Neutrophil (primary cell): ENCODE measurements at regions not wholly inside any gene's neighbourhood (a gene's known extent, or its start where the extent isn't known, plus 50 kb on each side); places are given as distances from the start of the nearest gene placed in this dataset.
"Not testable (repeated sequence)": the region's sequence is repeated elsewhere in the genome, so short reads cannot be mapped to it uniquely, and the experiment has no call there.

ENCODE experiments used
- H3K27ac ChIP-seq: fragments of 200-600 bp; sonication (generic); 2 replicates; pipeline ENCODE4 v1.5.1; 2016; ENCODE audit warnings: mild to moderate bottlenecking, moderate library complexity
- H3K27me3 ChIP-seq: fragments of 200-600 bp; sonication (generic); 2 replicates; pipeline ENCODE4 v1.6.0; 2016; ENCODE audit warnings: mild to moderate bottlenecking
- H3K36me3 ChIP-seq: fragments of 200-600 bp; sonication (generic); 2 replicates; pipeline ENCODE4 v1.5.1; 2017
- H3K4me1 ChIP-seq, 2 experiments: fragments of 200-600 bp in 1 of 2; sonication (generic) in 1 of 2; 1 replicate in 1 of 2; 2 replicates in 1 of 2; pipeline versions ENCODE4 v1.5.1 to v1.6.1; 2013 to 2016; ENCODE audit warnings: low read depth in 1 of 2, low read length in 1 of 2, mild to moderate bottlenecking in 1 of 2, moderate library complexity in 1 of 2; ENCODE audit not compliant: control insufficient read depth in 1 of 2, insufficient read depth in 1 of 2
- H3K4me3 ChIP-seq, 2 experiments: fragments of 200-600 bp in 1 of 2; sonication (generic) in 1 of 2; 1 replicate in 1 of 2; 2 replicates in 1 of 2; pipeline ENCODE4 v1.5.1; 2013 to 2016; ENCODE audit warnings: low read depth in 1 of 2, low read length in 1 of 2, mild to moderate bottlenecking in 1 of 2, moderate library complexity in 1 of 2
- H3K9me3 ChIP-seq: fragments of 200-600 bp; sonication (generic); 2 replicates; pipeline ENCODE4 v1.5.1; 2016
- CTCF ChIP-seq: fragments of 200-600 bp; sonication (generic); IDR thresholded peaks from 2 replicates; pipeline ENCODE4 v1.5.1; 2016; ENCODE audit warnings: antibody characterized with exemption

DNA sequence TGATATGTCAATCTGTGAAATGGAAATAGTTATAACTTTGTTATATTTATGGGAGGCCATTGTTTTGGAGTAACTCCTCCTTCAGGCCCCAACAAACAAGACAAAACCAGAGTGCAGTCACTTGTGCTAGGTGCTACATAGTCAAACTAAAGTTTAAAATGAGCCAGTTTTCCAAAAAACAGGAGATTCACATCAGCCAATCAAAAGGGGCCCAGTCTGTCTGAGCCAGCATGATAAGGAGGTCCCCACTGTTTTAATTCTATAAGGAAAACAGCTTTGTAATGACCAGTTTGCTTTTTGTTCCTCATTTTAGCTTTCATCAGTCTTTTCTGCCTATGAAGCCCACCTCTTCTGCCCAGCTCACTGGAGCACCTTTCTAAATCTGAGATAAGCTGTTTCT, 94.7 kb upstream of the SLC7A14 start:
- H3K27ac ChIP-seq: no peak overlapping the region
- no peaks in the 10 kb centered on the region for H3K36me3 ChIP-seq
- no peaks in the 10 kb centered on the region for H3K4me1 ChIP-seq
- no peak overlapping the region for H3K4me3 ChIP-seq
- no peaks in the 10 kb centered on the region for H3K9me3 ChIP-seq
- no peak for TF ChIP-seq CTCF
- H3K27me3 ChIP-seq: no peaks in the 10 kb centered on the region

GRCh38 chr3:170679190-170679589, 93.3 kb upstream of the SLC7A14 start:
- H3K9me3 ChIP-seq: no peaks in the 10 kb centered on the region
- H3K27me3 ChIP-seq: no peaks in the 10 kb centered on the region
- TF ChIP-seq CTCF: no peak
- H3K4me1 ChIP-seq: no peaks in the 10 kb centered on the region
- no peak overlapping the region for H3K27ac ChIP-seq
- no peaks in the 10 kb centered on the region for H3K36me3 ChIP-seq
- no peak overlapping the region for H3K4me3 ChIP-seq

- no peaks in the 10 kb centered on the region for H3K4me1 ChIP-seq
- no peaks in the 10 kb centered on the region for H3K27me3 ChIP-seq
- no peaks in the 10 kb centered on the region for H3K36me3 ChIP-seq
- TF ChIP-seq CTCF: no peak
- no peak overlapping the region for H3K27ac ChIP-seq
- no peaks in the 10 kb centered on the region for H3K9me3 ChIP-seq
- H3K4me3 ChIP-seq: no peak overlapping the region
These were observed 84.6 kb upstream of the SLC7A14 start for GRCh38 chr3:170670504-170670903.

DNA sequence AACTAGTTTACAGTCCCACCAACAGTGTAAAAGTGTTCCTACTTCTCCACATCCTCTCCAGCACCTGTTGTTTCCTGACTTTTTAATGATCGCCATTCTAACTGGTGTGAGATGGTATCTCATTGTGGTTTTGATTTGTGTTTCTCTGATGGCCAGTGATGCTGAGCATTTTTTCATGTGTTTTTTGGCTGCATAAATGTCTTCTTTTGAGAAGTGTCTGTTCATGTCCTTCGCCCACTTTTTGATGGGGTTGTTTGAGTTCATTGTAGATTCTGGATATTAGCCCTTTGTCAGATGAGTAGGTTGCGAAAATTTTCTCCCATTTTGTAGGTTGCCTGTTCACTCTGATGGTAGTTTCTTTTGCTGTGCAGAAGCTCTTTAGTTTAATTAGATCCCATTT, 77.1 kb upstream of the SLC7A14 start:
- not testable (repeated sequence) for H3K4me1 ChIP-seq, H3K9me3 ChIP-seq, H3K36me3 ChIP-seq, H3K27me3 ChIP-seq, H3K27ac ChIP-seq, H3K4me3 ChIP-seq

- Histone ChIP-seq H3K36me3 (no peaks in the 10 kb centered on the region), H3K9me3 (no peaks in the 10 kb centered on the region), H3K27ac (no peak overlapping the region), H3K4me3 (no peak overlapping the region), H3K27me3 (no peaks in the 10 kb centered on the region), H3K4me1 (no peaks in the 10 kb centered on the region)
- no peak for TF ChIP-seq CTCF
These were observed 74.3 kb upstream of the SLC7A14 start for GRCh38 chr3:170660139-170660538.

DNA sequence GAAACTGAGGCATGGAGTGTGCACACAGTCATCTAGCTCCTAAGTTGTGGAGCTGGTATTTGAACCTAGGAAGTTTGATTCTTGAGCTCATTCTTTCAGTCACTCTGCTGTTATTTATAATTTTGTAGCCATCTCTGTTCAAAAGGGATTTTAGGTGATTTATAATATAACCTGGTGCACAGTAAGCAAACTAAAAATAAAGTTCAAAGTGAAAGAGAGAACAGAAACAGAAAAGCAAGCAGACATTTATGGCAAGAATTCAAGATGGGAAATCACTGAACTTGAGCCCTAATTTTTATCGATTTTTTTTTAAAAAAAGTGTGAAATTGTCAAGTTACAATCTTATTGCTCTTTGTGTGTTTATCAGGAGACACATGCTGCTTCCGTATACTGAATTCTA, 71.4 kb upstream of the SLC7A14 start:
- Histone ChIP-seq H3K4me1 (no peaks in the 10 kb centered on the region), H3K9me3 (no peaks in the 10 kb centered on the region), H3K4me3 (no peak overlapping the region), H3K27me3 (no peaks in the 10 kb centered on the region), H3K27ac (no peak overlapping the region), H3K36me3 (no peaks in the 10 kb centered on the region)
- no peak for TF ChIP-seq CTCF
